COLO668 (cell line): ENCODE measurements at regions not wholly inside any gene's neighbourhood (a gene's known extent, or its start where the extent isn't known, plus 50 kb on each side); places are given as distances from the start of the nearest gene placed in this dataset.

ENCODE experiments used
- DNase-seq: peaks from one replicate; lab custom pipeline; 2025; ENCODE audit not compliant: unreplicated experiment; lab: John Stamatoyannopoulos, UW

GRCh38 chr5:110105692-110106091 is 416.0 kb downstream of the MAN2A1 start:
- no peak for DNase-seq

GRCh38 chr5:110106750-110107149 is 417.0 kb downstream of the MAN2A1 start:
- no peak for DNase-seq

- DNase-seq: no peak
Measured at GRCh38 chr5:110108520-110108919, 418.8 kb downstream of the MAN2A1 start.

- DNase-seq: no peak
Measured at GRCh38 chr5:110109667-110110066, 419.9 kb downstream of the MAN2A1 start.

GRCh38 chr5:110112348-110112747 is 422.6 kb downstream of the MAN2A1 start:
- no peak for DNase-seq

- DNase-seq: no peak
Measured at GRCh38 chr5:110115503-110115902, 425.8 kb downstream of the MAN2A1 start.

- DNase-seq: no peak
Measured at GRCh38 chr5:110116539-110116938, 426.8 kb downstream of the MAN2A1 start.

GRCh38 chr5:110134963-110135935 is 445.5 kb downstream of the MAN2A1 start:
- no peak for DNase-seq

- DNase-seq: no peak
Measured at GRCh38 chr5:110150199-110150598, 460.5 kb downstream of the MAN2A1 start.

- DNase-seq: no peak
Measured at GRCh38 chr5:110159202-110159601, 469.5 kb downstream of the MAN2A1 start.

- no peak for DNase-seq
Measured at GRCh38 chr5:110161162-110161561, 471.4 kb downstream of the MAN2A1 start.

GRCh38 chr5:110165366-110165765 is 475.6 kb downstream of the MAN2A1 start:
- no peak for DNase-seq

- DNase-seq: no peak
Measured at GRCh38 chr5:110167384-110167783, 477.7 kb downstream of the MAN2A1 start.

GRCh38 chr5:110169461-110169860 is 479.7 kb downstream of the MAN2A1 start:
- no peak for DNase-seq

- DNase-seq: no peak
Measured at GRCh38 chr5:110177729-110178128, 488.0 kb downstream of the MAN2A1 start.

- no peak for DNase-seq
Measured at GRCh38 chr5:110179321-110179720, 489.6 kb downstream of the MAN2A1 start.

- DNase-seq: no peak
Measured at GRCh38 chr5:110194191-110194590, 504.5 kb downstream of the MAN2A1 start.

GRCh38 chr5:110195288-110195687 is 505.6 kb downstream of the MAN2A1 start:
- no peak for DNase-seq

- no peak for DNase-seq
Measured at GRCh38 chr5:110201791-110202190, 512.1 kb downstream of the MAN2A1 start.

GRCh38 chr5:110203661-110204060 is 513.9 kb downstream of the MAN2A1 start:
- DNase-seq: no peak

- no peak for DNase-seq
Measured at GRCh38 chr5:110209401-110209800, 517.1 kb downstream of the TMEM232 start.

- DNase-seq: no peak
Measured at GRCh38 chr5:110218981-110219380, 507.5 kb downstream of the TMEM232 start.

GRCh38 chr5:110219769-110220168 is 506.7 kb downstream of the TMEM232 start:
- DNase-seq: no peak
